SK-N-MC (cell line): ENCODE measurements at regions not wholly inside any gene's neighbourhood (a gene's known extent, or its start where the extent isn't known, plus 50 kb on each side); places are given as distances from the start of the nearest gene placed in this dataset.

ENCODE experiments used
- EZH2 ChIP-seq: fragments of 200-600 bp; sonication (generic); IDR thresholded peaks from one replicate; pipeline ENCODE4 v1.6.1; 2017; ENCODE audit warnings: antibody characterized with exemption
- POLR2AphosphoS5 ChIP-seq: IDR thresholded peaks from 2 replicates; pipeline ENCODE4 v1.6.1; 2012; ENCODE audit warnings: mild to moderate bottlenecking, low read depth, low read length, borderline replicate concordance

GRCh38 chr4:82043081-82043808 lies 330.5 kb downstream of the HNRNPD start:
- TF ChIP-seq POLR2AphosphoS5, result no peak
- no peak for TF ChIP-seq EZH2
